ENCODE measurements at regions not wholly inside any gene's neighbourhood (a gene's known extent, or its start where the extent isn't known, plus 50 kb on each side); places are given as distances from the start of the nearest gene placed in this dataset.

- CTCF ChIA-PET (ENCODE audit: partially characterized antibody): interaction anchor here (2.0 to 2.8 kb wide), 4 partner anchors 10 to 154 kb away, joined by 6 to 15 read pairs (median 8); no protein-coding TSS in a partner anchor
- no peak overlapping the region for H2AK5ac ChIP-seq (ENCODE audit: low read depth, low read length)
- H2BK20ac ChIP-seq (ENCODE audit: low read length): no peak overlapping the region
- no peak overlapping the region for H3K18ac ChIP-seq (ENCODE audit: extremely low read depth, low read length)
- H3K56ac ChIP-seq (replicated peaks; ENCODE audit: insufficient read length, low read depth, low read length): no peak overlapping the region
- H3K23me2 ChIP-seq (ENCODE audit: low read depth, low read length): no peaks in the 10 kb centered on the region
- H4K5ac ChIP-seq (ENCODE audit: insufficient read length, low read depth, low read length): no peak overlapping the region
- no peak overlapping the region for H2BK12ac ChIP-seq (ENCODE audit: low read depth, low read length)
- H3K79me2 ChIP-seq (ENCODE audit: control insufficient read depth in 1 of 2, insufficient read depth in 2 of 2, low read length in 2 of 2): no peaks in the 10 kb centered on the region
- H4K8ac ChIP-seq (ENCODE audit: extremely low read depth, insufficient read depth, low read length): no peak overlapping the region
- POLR2A ChIA-PET (ENCODE audit: partially characterized antibody): interaction anchor here (1.2 to 1.6 kb wide), 2 partner anchors 9 to 13 kb away, joined by 3 to 4 read pairs; no protein-coding TSS in a partner anchor
- H3K27me3 ChIP-seq (replicated peaks in 1 of 4; ENCODE audit: control insufficient read depth in 3 of 4, extremely low read depth in 1 of 4, insufficient read depth in 3 of 4, low read length in 3 of 4): no peaks in the 10 kb centered on the region
- no peak overlapping the region for H2BK120ac ChIP-seq (replicated peaks; ENCODE audit: low read depth, low read length)
- no peak overlapping the region for H3K4me3 ChIP-seq (ENCODE audit: extremely low read depth in 1 of 4, insufficient read depth in 2 of 4, low read depth in 3 of 4, low read length in 4 of 4)
- 94% methylated on average over 6 of the region's 6 CpGs; no CpG with 5 or more reads in 1 of the 2 experiments for WGBS, 2 experiments (ENCODE audit: extremely low coverage in 1 of 2, insufficient coverage in 1 of 2, insufficient read length in 1 of 2, insufficient replicate concordance in 2 of 2, low coverage in 1 of 2, low lambda C conversion rate in 2 of 2, missing lambda C conversion rate in 1 of 2)
- no peak overlapping the region for H3K14ac ChIP-seq (ENCODE audit: insufficient read length)
- H3K9ac ChIP-seq (replicated peaks in 1 of 4; ENCODE audit: extremely low read depth in 1 of 4, low read depth in 3 of 4, low read length in 3 of 4): no peak overlapping the region
- no peak overlapping the region for H4K91ac ChIP-seq (replicated peaks; ENCODE audit: insufficient read length, low read length)
- H4K20me1 ChIP-seq (replicated peaks in 1 of 2; ENCODE audit: control insufficient read depth in 1 of 2, insufficient read depth in 2 of 2, low read length in 2 of 2): no peaks in the 10 kb centered on the region
- H3K23ac ChIP-seq (ENCODE audit: insufficient read length): no peak overlapping the region
- peaks cover 0 to 6% (median 0%) of the 10 kb centered on the region in 4 experiments; a peak in 1 of 7 replicates for H3K4me1 ChIP-seq (replicated peaks in 1 of 4; ENCODE audit: control insufficient read depth in 3 of 4, insufficient read depth in 4 of 4, low read length in 3 of 4)
- FAIRE-seq (no peak), DNase-seq (ENCODE audit: low read depth in 1 of 2, low spot score in 2 of 2) (no peak)
- H3K36me3 ChIP-seq (ENCODE audit: control insufficient read depth in 2 of 4, insufficient read depth in 4 of 4, low read length in 3 of 4): no peaks in the 10 kb centered on the region
- H2BK5ac ChIP-seq (ENCODE audit: low read depth, low read length): no peak overlapping the region; the same call in 1 of the 2 replicates
- no peak overlapping the region for H2AFZ ChIP-seq (ENCODE audit: low read length)
- no peak overlapping the region for H2BK15ac ChIP-seq (ENCODE audit: low read length)
- H3K4me2 ChIP-seq (ENCODE audit: insufficient read depth in 1 of 2, low read depth in 2 of 2, low read length in 2 of 2): no peak overlapping the region
- no peaks in the 10 kb centered on the region for H3K79me1 ChIP-seq (ENCODE audit: low read depth, low read length)
- H3K4ac ChIP-seq (replicated peaks; ENCODE audit: insufficient read length, low read depth, low read length): no peak overlapping the region
- no peaks in the 10 kb centered on the region for H3K9me3 ChIP-seq (ENCODE audit: insufficient read depth in 2 of 2, low read depth in 1 of 2, low read length in 1 of 2)
- no peak overlapping the region for H3K27ac ChIP-seq (ENCODE audit: low read depth, low read length)
- TF ChIP-seq CEBPB (IDR thresholded peaks at IDR 0.05; ENCODE audit: low read depth, low read length) (no peak), SP4 (IDR thresholded peaks at IDR 0.05; ENCODE audit: low read length) (no peak), CTBP2 (IDR thresholded peaks at IDR 0.05; ENCODE audit: borderline replicate concordance, insufficient read depth, insufficient read length, low read length) (no peak), TBP (IDR thresholded peaks at IDR 0.05; ENCODE audit: low read depth, low read length) (no peak), EP300 (IDR thresholded peaks at IDR 0.05; ENCODE audit: borderline replicate concordance in 1 of 2, low read depth in 2 of 2, low read length in 2 of 2) (no peak), RAD21 (IDR thresholded peaks at IDR 0.05 in 1 of 2, conservative IDR thresholded peaks at IDR 0.05 in 1 of 2; ENCODE audit: low read depth in 2 of 2, low read length in 2 of 2) (no peak), NANOG (IDR thresholded peaks at IDR 0.05; ENCODE audit: insufficient read depth, low read depth, low read length, poor library complexity, severe bottlenecking) (no peak), GTF2F1 (IDR thresholded peaks at IDR 0.05; ENCODE audit: borderline replicate concordance, low read depth, low read length) (no peak), BACH1 (IDR thresholded peaks at IDR 0.05; ENCODE audit: low read length) (no peak), CHD1 (IDR thresholded peaks at IDR 0.05; ENCODE audit: low read depth, low read length) (no peak), SAP30 (IDR thresholded peaks at IDR 0.05; ENCODE audit: insufficient read depth, insufficient replicate concordance, low read length) (no peak), ATF3 (IDR thresholded peaks at IDR 0.05; ENCODE audit: insufficient read depth, low read depth, low read length) (no peak), NRF1 (IDR thresholded peaks at IDR 0.05; ENCODE audit: low read depth, low read length) (no peak)
These were observed 122.3 kb upstream of the NEBL start for GRCh38 chr10:21019436-21019835.
